Small intestine (tissue), 7 donors: ENCODE measurements at regions not wholly inside any gene's neighbourhood (a gene's known extent, or its start where the extent isn't known, plus 50 kb on each side); places are given as distances from the start of the nearest gene placed in this dataset.
"Not testable (repeated sequence)": the region's sequence is repeated elsewhere in the genome, so short reads cannot be mapped to it uniquely, and the experiment has no call there.

Experiments used
- DNase-seq, 2 donors: peaks; one replicate each; pipeline versions ENCODE4 v3.0.0 to v3.0.0-alpha.2; 2013
- FAIRE-seq: peaks from 2 replicates; lab custom pipeline; 2012; peaks lifted over from hg19 to GRCh38; lab: Jason Lieb, UNC
- H3K27ac ChIP-seq, 3 donors: one replicate each; pipeline ENCODE4 v1.5.1; 2013; ENCODE audit warnings: low read length in 2 of 3, mild to moderate bottlenecking in 2 of 3, control low read depth in 1 of 3, inconsistent platforms in 1 of 3, low read depth in 1 of 3, moderate library complexity in 1 of 3
- H3K27me3 ChIP-seq, 3 donors: one replicate each; pipeline ENCODE4 v1.6.1; 2013; ENCODE audit warnings: low read length in 3 of 3, inconsistent platforms in 1 of 3; ENCODE audit not compliant: control insufficient read depth in 3 of 3, insufficient read depth in 3 of 3
- H3K36me3 ChIP-seq, 3 donors: one replicate each; pipeline ENCODE4 v1.6.1; 2013; ENCODE audit warnings: low read length in 3 of 3, inconsistent platforms in 1 of 3, low read depth in 1 of 3, mild to moderate bottlenecking in 1 of 3, moderate library complexity in 1 of 3; ENCODE audit not compliant: control insufficient read depth in 3 of 3, insufficient read depth in 2 of 3
- H3K4me1 ChIP-seq, 3 donors: one replicate each; pipeline ENCODE4 v1.6.1; 2013; ENCODE audit warnings: low read length in 2 of 3, inconsistent platforms in 1 of 3, low read depth in 1 of 3, mild to moderate bottlenecking in 1 of 3, moderate library complexity in 1 of 3; ENCODE audit not compliant: control insufficient read depth in 3 of 3, insufficient read depth in 2 of 3
- H3K4me3 ChIP-seq, 3 donors: one replicate each; pipeline ENCODE4 v1.5.1; 2013; ENCODE audit warnings: low read length in 3 of 3, control low read depth in 1 of 3, inconsistent platforms in 1 of 3, low read depth in 1 of 3, mild to moderate bottlenecking in 1 of 3, moderate library complexity in 1 of 3
- H3K9me3 ChIP-seq, 2 donors: one replicate each; pipeline ENCODE4 v1.6.1; 2013; ENCODE audit warnings: low read depth in 1 of 2, low read length in 1 of 2; ENCODE audit not compliant: control insufficient read depth in 2 of 2, insufficient read depth in 1 of 2
- WGBS, 3 donors: extraction: QIAGEN DNeasy Blood & Tissue Kit; methylation state at CpG; one replicate each; pipeline ENCODE4 v1.1.7; 2013; 5-methylcytosine and 5-hydroxymethylcytosine counted together
- donor health status: healthy with polysubstance abuse.
- donor health status: control.
- donor health status: control.
- donor health status: Bipolar disorder and iron deficiency.
- donor health status: healthy.

DNA sequence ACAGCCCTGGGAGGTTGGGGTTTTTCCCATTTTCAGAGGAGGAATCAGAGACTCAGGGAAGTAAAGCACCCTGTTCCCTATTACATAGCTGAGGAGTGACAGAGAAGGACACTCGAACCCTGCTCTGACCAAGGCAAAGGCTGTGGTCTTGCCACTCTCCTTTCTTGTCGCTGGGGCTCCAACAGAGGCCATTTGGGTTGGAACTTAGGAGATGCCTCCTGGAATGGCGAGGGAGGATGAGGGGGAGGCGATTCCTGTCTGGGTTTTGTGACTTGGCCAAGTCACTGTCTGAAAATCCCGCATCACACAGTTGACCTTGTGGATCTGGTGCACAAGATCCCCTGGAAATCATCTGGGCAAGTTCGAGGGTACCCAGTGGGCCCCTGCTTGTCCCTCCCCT lies 64.0 kb upstream of the HAND1 start:
- DNase-seq (no peak), FAIRE-seq (no peak)
- H3K27ac ChIP-seq = no peak overlapping the region
- H3K9me3 ChIP-seq = no peaks in the 10 kb centered on the region
- H3K4me3 ChIP-seq = no peak overlapping the region
- no peaks in the 10 kb centered on the region for H3K4me1 ChIP-seq
- 62 to 72% (median 62%) methylated on average over 6 of the region's 6 CpGs for WGBS, 3 donors
- no peaks in the 10 kb centered on the region for H3K36me3 ChIP-seq
- peaks cover 0 to 40% (median 15%) of the 10 kb centered on the region in 3 donors for H3K27me3 ChIP-seq

DNA sequence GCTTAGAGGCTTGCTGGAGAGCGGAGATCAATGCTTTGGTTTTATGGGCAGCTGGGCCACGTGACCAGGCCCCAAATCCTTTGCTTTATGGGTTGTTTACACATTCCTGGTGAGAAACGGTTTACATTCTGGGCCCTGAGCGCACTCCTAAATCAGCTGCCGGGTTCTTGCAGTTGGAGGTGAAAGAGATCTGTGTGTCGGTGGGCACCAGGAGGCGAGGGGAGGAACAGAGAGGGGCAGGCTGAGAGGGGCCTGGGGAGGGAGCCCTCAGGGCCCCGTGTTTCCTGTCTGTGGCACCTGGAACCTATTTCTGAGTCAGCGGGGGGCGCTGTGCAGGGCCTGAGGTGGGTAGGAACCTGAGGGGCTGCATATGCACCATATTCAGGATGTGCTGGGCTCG lies 63.5 kb upstream of the HAND1 start:
- peaks cover 0 to 40% (median 15%) of the 10 kb centered on the region in 3 donors for H3K27me3 ChIP-seq
- FAIRE-seq (no peak), DNase-seq (no peak)
- no peaks in the 10 kb centered on the region for H3K4me1 ChIP-seq
- WGBS, 3 donors = 26 to 43% (median 38%) methylated on average over 11 of the region's 11 CpGs
- H3K4me3 ChIP-seq = no peak overlapping the region
- H3K36me3 ChIP-seq = no peaks in the 10 kb centered on the region
- H3K9me3 ChIP-seq = no peaks in the 10 kb centered on the region
- H3K27ac ChIP-seq = no peak overlapping the region

DNA sequence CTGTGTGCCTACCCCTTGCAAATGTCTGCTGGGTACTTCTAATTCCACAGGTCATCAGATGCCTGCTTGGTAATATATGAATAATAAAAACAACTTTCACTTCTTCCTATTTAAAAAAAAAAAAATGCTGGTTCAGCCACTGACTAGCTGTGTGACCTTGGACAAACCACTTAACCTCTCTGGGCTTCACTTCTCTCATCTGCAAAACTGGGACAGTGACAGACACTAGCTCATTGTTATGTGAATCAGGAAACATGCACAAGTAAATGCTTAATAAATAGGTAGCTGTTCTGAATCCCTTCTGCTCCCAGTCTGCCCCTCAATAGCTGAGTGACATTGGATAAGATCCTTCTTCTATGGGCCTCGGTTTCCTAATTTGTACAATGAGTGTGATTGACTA lies 62.6 kb upstream of the HAND1 start:
- no peak for FAIRE-seq
- Histone ChIP-seq H3K4me3 (no peak overlapping the region), H3K27ac (no peak overlapping the region), H3K4me1 (no peaks in the 10 kb centered on the region), H3K9me3 (no peaks in the 10 kb centered on the region), H3K27me3 (peaks cover 0 to 40% (median 12%) of the 10 kb centered on the region in 3 donors), H3K36me3 (no peaks in the 10 kb centered on the region)
- no peak for DNase-seq
- 73 to 88% (median 85%) methylated on average over 1 of the region's 1 CpG for WGBS, 3 donors

DNA sequence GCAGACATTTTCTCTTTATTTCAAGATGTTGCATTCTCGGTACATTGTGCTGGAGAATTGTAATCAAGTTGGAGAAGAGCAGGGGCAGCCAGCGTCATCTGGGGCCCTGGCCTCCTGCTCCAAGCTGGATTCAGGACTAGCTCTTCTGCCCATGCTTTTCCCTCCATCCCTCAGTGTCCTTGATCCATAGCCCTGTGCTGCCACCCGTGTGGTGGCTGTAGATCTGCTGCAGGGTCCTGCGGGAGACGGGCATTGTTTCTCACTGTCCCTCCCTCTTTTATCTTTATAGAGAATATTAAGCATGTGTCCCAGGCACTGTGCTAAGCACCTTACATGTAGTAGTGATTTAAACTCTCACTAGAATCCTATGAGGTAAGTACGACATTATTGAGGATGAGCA lies 60.5 kb upstream of the HAND1 start:
- Histone ChIP-seq H3K9me3 (no peaks in the 10 kb centered on the region), H3K4me3 (no peak overlapping the region), H3K4me1 (no peaks in the 10 kb centered on the region), H3K36me3 (no peaks in the 10 kb centered on the region), H3K27ac (no peak overlapping the region), H3K27me3 (peaks cover 0 to 39% (median 11%) of the 10 kb centered on the region in 3 donors)
- FAIRE-seq = no peak
- no peak for DNase-seq
- WGBS, 3 donors = 74 to 82% (median 80%) methylated on average over 6 of the region's 6 CpGs

DNA sequence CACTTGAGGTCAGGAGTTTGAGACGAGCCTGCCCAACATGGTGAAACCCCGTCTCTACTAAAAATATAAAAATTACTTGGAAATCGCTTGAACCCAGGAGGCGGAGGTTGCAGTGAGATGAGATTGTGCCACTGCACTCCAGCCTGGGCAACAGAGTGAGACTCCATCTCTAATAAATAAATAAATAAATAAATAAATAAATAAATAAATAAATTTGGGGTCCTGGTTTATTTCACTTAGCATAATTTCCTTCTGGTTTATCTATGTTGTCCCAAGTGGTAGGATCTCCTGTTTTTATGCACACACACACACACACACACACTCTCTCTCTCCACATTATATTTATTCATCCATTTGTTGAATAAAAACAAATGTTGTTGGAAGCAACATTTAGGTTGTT lies 58.4 kb upstream of the HAND1 start:
- DNase-seq = not testable (repeated sequence)

DNA sequence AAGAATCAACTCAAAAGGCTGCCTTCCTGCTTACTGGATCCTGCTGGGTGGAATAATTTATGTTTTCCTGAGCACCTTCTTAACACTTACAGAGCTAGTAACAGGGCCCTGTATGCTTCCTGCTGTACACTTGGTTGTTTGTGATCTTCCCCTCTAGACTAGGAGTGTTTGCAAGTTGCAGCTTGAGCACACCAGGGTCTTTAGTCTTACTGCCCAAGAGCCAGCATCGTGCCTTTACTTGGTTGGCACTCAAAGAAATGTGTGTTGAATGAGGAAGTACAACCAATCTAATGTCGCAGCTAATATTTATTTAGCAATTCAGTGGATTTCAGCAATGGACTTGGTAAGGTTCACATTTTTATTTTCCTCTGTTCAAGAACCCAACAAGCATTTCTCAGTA lies 57.5 kb upstream of the HAND1 start:
- FAIRE-seq (no peak), DNase-seq (no peak)
- Histone ChIP-seq H3K27me3 (peaks cover 0 to 15% (median 4%) of the 10 kb centered on the region in 3 donors), H3K36me3 (no peaks in the 10 kb centered on the region), H3K27ac (no peak overlapping the region), H3K9me3 (no peaks in the 10 kb centered on the region), H3K4me1 (no peaks in the 10 kb centered on the region), H3K4me3 (no peak overlapping the region)
- 59 to 68% (median 63%) methylated on average over 2 of the region's 2 CpGs for WGBS, 3 donors

More for the DNA sequence above, 58.4 kb upstream of the HAND1 start:
- FAIRE-seq, H3K36me3 ChIP-seq, H3K4me1 ChIP-seq, H3K27ac ChIP-seq, H3K4me3 ChIP-seq, H3K9me3 ChIP-seq: not testable (repeated sequence)
- 87 to 91% (median 90%) methylated on average over 4 of the region's 4 CpGs for WGBS, 3 donors
- peaks cover 0 to 22% (median 4%) of the 10 kb centered on the region in 3 donors for H3K27me3 ChIP-seq

DNA sequence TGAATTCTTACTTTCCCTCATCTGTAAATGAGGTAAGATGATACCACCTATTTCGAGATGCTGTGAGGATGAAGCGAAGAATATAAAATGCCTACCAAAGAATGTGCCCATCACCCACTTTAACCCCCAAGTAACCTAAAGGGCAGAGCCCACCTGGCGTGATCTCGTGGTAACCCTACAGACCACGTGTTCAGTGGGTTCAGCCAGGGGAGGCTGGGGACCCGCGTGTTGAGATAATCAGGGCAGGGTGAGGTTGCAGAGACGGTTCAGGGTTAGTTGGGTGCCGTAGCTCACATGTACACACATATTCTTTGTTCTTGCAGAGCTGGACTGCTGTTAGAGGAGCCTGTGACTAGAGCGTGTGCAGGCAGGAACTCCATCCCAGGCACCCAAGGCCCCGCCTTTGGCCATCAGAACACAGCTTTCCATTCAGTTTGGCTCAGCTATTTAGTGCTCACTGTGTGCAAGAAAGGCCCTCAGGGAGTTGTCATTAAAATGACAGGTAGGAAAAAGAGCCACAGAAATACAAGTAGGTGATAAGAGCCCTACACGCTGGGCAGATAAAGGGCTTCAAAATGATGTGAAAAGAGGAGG lies 56.5 kb upstream of the HAND1 start:
- DNase-seq (no peak), FAIRE-seq (no peak)
- H3K36me3 ChIP-seq = no peaks in the 10 kb centered on the region
- WGBS, 3 donors = 50 to 74% (median 70%) methylated on average over 12 of the region's 12 CpGs
- H3K9me3 ChIP-seq = no peaks in the 10 kb centered on the region
- no peaks in the 10 kb centered on the region for H3K4me1 ChIP-seq
- H3K4me3 ChIP-seq = no peak overlapping the region
- no peak overlapping the region for H3K27ac ChIP-seq
- H3K27me3 ChIP-seq = peaks cover 0 to 9% (median 3%) of the 10 kb centered on the region in 3 donors

DNA sequence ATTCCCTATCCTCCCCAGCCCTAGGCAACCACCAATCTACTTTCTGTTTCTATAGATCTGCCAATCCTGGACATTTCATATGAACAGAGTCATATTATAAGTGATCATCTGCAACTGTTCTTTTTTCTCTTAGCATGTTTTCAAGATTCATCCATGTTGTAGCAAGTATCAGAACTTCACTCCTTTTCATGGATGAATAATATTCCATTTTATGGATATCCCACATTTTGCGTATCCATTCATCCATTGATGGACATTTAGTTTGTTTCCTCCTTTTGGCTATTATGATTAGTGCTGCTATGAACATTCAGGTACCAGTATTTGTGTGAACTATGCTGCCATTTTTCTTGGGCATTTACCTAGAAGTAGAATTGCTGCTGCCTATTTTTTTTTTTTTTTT lies 51.3 kb upstream of the HAND1 start:
- FAIRE-seq = no peak
- 94 to 100% (median 98%) methylated on average over 1 of the region's 1 CpG for WGBS, 3 donors

More for the DNA sequence above, 51.3 kb upstream of the HAND1 start:
- no peak for DNase-seq
- H3K27me3 ChIP-seq = peaks cover 0 to 3% (median 2%) of the 10 kb centered on the region in 3 donors
- no peaks in the 10 kb centered on the region for H3K36me3 ChIP-seq
- H3K4me1 ChIP-seq = peaks cover 0 to 1% (median 0%) of the 10 kb centered on the region in 3 donors
- no peaks in the 10 kb centered on the region for H3K9me3 ChIP-seq
- H3K4me3 ChIP-seq = no peak overlapping the region
- H3K27ac ChIP-seq = no peak overlapping the region
